ENCODE measurements at regions not wholly inside any gene's neighbourhood (a gene's known extent, or its start where the extent isn't known, plus 50 kb on each side); places are given as distances from the start of the nearest gene placed in this dataset.
A peak's percentile ranks its signal among the peaks of the same experiment; 100 is the strongest.
"Not testable (repeated sequence)": the region's sequence is repeated elsewhere in the genome, so short reads cannot be mapped to it uniquely, and the experiment has no call there.

DNA sequence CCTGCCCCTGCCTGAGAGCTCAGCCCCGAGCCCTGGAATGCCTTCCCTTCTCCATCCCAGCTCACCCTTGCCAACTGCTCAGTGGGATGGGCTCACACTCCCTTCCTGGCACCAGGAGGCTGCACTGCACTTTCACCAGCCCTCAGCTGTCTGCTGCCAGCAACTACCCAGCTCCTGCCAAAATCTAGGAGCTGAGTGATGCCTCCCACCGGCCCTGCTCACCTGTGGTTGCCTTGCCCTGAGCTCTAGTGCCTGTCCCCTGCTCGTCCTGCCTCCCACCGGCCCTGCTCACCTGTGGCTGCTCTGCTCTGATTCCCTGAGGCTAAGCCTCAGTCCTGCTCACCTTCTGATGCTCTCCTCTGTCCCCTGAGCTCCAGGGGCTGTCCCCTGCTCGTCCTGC lies 119.8 kb downstream of the TMEM121 start:
- Mint-ChIP-seq H3K36me3 (ENCODE audit: low read depth) (peaks cover 41% of the 10 kb centered on the region), H3K9me3 (no peaks in the 10 kb centered on the region), H3K27ac (peak overlapping the region; percentile 97), H3K27me3 (no peaks in the 10 kb centered on the region), H3K4me1 (peaks cover 47% of the 10 kb centered on the region), H3K4me3 (peak overlapping the region; percentile 98)
- intact Hi-C loops (cut with micrococcal nuclease), result no loop called here
- ATAC-seq (ENCODE audit: low read depth) (no peak), DNase-seq (no peak)
- POLR2A ChIA-PET, result interaction anchor here (0.6 to 2.4 kb wide), 7 partner anchors 17 to 215 kb away, joined by 3 to 14 read pairs (median 4); no protein-coding TSS in a partner anchor
- TF ChIP-seq, protein P1, sequence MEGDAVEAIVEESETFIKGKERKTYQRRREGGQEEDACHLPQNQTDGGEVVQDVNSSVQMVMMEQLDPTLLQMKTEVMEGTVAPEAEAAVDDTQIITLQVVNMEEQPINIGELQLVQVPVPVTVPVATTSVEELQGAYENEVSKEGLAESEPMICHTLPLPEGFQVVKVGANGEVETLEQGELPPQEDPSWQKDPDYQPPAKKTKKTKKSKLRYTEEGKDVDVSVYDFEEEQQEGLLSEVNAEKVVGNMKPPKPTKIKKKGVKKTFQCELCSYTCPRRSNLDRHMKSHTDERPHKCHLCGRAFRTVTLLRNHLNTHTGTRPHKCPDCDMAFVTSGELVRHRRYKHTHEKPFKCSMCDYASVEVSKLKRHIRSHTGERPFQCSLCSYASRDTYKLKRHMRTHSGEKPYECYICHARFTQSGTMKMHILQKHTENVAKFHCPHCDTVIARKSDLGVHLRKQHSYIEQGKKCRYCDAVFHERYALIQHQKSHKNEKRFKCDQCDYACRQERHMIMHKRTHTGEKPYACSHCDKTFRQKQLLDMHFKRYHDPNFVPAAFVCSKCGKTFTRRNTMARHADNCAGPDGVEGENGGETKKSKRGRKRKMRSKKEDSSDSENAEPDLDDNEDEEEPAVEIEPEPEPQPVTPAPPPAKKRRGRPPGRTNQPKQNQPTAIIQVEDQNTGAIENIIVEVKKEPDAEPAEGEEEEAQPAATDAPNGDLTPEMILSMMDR (IDR thresholded peaks at IDR 0.05), result no peak
- CTCF ChIA-PET, result no interaction called here

DNA sequence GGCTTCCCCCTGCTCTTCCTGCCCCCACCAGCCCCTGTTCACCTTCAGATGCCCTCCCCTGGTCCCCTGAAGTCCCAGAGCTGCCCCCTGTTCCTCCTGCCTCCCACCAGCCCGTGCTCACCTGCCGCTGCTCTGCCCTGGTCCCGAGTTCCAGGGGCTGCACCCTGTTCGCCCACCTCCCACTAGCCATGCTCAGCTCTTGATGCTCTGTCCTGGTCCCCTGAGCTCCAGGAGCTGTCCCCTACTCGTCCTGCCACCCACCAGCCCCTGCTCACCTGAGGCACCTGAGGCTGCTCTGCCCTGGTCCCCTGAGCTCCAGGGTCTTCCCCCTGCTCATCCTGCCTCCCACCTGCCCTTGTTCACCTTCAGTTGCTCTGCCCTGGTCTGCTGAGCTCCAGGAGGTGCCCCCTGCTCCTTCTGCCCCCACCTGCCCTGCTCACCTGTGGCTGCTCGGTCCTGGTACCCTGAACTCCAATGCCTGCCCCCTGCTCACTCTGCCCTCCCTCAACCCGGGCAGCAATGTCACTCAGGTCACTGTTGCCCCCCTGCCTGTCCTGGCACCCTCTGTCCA lies 120.4 kb downstream of the TMEM121 start:
- DNase-seq; H3K27me3 Mint-ChIP-seq; CTCF ChIA-PET; H3K9me3 Mint-ChIP-seq; ATAC-seq (ENCODE audit: low read depth); intact Hi-C loops (cut with micrococcal nuclease): not testable (repeated sequence)
- peak overlapping the region; percentile 98 for H3K4me3 Mint-ChIP-seq
- POLR2A ChIA-PET, result interaction anchor here (0.6 to 2.4 kb wide), 6 partner anchors 17 to 448 kb away, joined by 3 to 14 read pairs (median 4); no protein-coding TSS in a partner anchor
- H3K4me1 Mint-ChIP-seq, result peaks cover 50% of the 10 kb centered on the region
- peaks cover 35% of the 10 kb centered on the region for H3K36me3 Mint-ChIP-seq (ENCODE audit: low read depth)
- peak overlapping the region; percentile 97 for H3K27ac Mint-ChIP-seq

DNA sequence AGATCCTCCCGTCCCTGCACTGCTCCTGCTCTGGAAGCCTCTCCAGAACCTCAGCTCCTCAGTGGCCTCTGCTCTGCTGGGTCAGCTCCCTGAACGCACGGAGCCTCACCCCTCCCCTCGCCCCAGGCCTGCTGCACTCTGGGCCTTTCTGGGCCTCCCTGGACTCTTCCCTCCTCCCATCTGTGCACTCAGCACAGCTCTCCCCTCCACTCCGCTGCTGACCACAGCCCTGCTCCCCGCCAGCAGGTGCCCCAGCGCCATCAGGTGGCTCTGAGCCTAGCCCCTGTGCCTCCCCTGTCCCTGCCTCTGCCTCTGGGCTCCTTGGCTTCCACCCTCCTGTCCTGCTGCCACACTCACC lies 121.0 kb downstream of the TMEM121 start:
- intact Hi-C loops (cut with micrococcal nuclease); DNase-seq; H3K27me3 Mint-ChIP-seq; H3K9me3 Mint-ChIP-seq; CTCF ChIA-PET; ATAC-seq (ENCODE audit: low read depth): not testable (repeated sequence)
- peak overlapping the region; percentile 98 for H3K4me3 Mint-ChIP-seq
- POLR2A ChIA-PET, result interaction anchor here (0.8 to 2.4 kb wide), 6 partner anchors 18 to 448 kb away, joined by 3 to 14 read pairs (median 4); no protein-coding TSS in a partner anchor
- peaks cover 34% of the 10 kb centered on the region for H3K36me3 Mint-ChIP-seq (ENCODE audit: low read depth)
- peaks cover 50% of the 10 kb centered on the region for H3K4me1 Mint-ChIP-seq
- H3K27ac Mint-ChIP-seq, result peak overlapping the region; percentile 97

DNA sequence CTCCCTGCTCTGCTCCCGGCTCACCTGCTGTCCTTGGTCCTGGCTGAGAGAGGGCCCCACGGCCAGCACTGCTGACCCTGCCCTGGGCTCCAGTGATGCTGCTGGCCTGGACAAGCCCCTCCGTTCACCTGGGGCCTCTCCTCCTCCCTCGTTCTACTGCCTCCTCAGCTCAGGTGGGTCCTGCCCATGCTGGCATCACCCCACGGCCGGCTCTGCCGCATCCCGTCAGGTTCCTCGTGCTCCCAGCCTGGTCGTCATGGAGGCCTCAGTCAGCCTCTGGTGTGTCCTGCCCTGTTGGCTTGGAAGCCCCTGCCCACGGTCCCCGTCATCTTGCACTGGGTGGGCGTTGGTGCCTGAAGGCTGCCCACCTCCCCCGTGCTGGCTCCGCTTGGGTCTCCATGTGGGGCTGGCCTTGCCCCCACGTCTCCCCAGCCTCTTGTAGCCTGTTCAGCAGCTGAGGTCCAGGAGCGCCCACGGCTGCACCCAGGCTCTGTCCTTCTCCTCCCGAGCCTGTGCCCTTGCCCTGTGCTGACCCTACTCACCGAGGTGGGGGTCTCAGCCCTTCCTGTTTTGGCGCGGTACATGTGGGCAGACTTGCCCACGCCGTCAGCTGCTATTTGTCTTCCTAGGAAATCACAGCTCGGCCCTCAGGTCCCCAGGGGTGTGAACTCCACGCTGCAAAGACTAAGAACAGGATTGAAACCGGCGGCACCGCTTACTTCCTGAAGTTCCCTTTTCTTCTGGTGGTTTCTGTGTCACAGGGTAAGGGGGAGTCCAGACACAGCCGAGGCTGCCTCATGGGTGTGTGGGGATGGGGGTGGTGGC lies 121.6 kb downstream of the TMEM121 start:
- Mint-ChIP-seq H3K4me1 (peaks cover 50% of the 10 kb centered on the region), H3K4me3 (peak overlapping the region; percentile 98), H3K9me3 (no peaks in the 10 kb centered on the region), H3K36me3 (ENCODE audit: low read depth) (peaks cover 34% of the 10 kb centered on the region), H3K27ac (peak overlapping the region; percentile 97), H3K27me3 (no peaks in the 10 kb centered on the region)
- TF ChIP-seq, protein P1 (IDR thresholded peaks at IDR 0.05), result no peak
- DNase-seq (peak; percentile 41), ATAC-seq (ENCODE audit: low read depth) (peak; percentile 85)
- POLR2A ChIA-PET, result interaction anchor here (1.1 to 2.4 kb wide), 6 partner anchors 45 to 214 kb away, joined by 3 to 14 read pairs (median 4); no protein-coding TSS in a partner anchor
- intact Hi-C loops (cut with micrococcal nuclease), result no loop called here
- CTCF ChIA-PET, result no interaction called here

DNA sequence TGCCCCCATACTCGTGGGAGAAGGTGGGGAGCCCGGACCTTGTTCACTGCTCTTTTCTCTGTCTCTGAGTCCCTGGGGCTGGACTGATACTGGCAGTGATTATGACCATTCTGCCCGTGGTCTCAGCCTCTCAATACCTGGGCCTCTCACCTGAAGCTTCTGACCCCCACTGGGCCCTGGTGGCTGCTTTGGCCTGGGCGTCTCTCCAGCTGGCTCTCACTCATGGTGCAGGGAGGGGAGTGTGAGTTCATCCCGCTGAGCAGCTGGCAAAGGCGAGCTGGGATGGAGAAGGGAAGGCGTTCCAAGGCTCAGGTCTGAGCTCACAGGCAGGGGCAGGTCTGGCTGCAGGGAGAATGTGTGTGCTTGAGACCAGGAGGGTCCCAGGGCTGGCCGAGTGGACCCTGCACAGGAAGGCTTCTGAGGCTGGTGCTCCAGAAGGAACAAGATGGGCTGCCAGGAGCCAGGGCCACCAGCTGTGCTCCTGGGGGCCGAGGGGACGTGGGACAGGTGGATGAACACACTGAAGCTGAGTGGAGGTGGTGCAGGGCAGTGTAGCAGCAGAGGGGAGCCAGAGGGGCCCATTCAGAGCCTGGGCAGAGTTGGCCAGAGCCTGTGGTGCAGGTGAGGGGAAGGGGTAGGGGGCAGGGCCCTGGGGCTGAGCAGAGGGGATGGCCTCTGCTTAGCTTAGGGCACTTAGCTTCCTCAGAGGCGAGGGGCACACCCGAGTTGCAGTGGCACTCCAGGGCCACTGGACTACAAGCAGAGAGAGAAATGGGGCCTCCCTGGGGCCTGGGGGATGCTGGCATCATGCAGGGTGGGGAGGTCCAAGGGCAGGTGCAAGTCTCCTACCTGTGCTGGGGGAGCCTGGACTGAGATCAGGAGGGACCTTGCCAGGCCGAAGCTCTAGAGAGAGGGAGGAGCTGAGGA lies 122.5 kb downstream of the TMEM121 start:
- DNase-seq; intact Hi-C loops (cut with micrococcal nuclease); H3K27me3 Mint-ChIP-seq; CTCF ChIA-PET; H3K9me3 Mint-ChIP-seq: not testable (repeated sequence)
- peak overlapping the region; percentile 97 for H3K27ac Mint-ChIP-seq
- H3K4me3 Mint-ChIP-seq, result peak overlapping the region; percentile 98
- ATAC-seq (ENCODE audit: low read depth), result peak; percentile 7
- peaks cover 46% of the 10 kb centered on the region for H3K4me1 Mint-ChIP-seq
- peaks cover 30% of the 10 kb centered on the region for H3K36me3 Mint-ChIP-seq (ENCODE audit: low read depth)
- POLR2A ChIA-PET, result interaction anchor here (0.6 to 1.3 kb wide), 6 partner anchors 19 to 212 kb away, joined by 3 to 7 read pairs (median 4); no protein-coding TSS in a partner anchor

DNA sequence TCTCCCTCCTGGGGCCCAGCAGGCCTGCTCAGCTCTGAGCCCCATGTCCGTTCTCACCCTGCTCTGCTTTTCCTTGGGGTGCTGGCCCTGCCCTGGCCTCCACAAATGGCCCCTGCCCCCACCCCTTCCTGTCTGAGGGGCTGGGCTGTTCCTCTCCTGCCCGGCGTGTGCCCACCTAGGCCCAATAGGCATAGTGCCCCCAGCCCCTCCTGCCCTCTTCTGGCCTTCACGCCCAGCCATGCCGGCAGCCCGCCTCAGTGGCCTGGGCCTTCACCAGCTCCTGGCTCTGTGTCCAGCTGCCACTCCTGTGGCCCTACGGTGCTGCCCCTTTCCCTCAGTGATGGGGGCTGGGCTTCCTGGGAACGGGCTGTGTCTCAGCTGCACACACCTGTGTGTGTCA lies 125.9 kb downstream of the TMEM121 start:
- H3K4me1 Mint-ChIP-seq, result peaks cover 27% of the 10 kb centered on the region
- intact Hi-C loops (cut with micrococcal nuclease), result loop anchor here (10.0 kb wide), 1 partner anchor 48 kb away; no protein-coding TSS in a partner anchor
- POLR2A ChIA-PET; ATAC-seq (ENCODE audit: low read depth); H3K27me3 Mint-ChIP-seq; H3K4me3 Mint-ChIP-seq; CTCF ChIA-PET; H3K27ac Mint-ChIP-seq; DNase-seq; H3K9me3 Mint-ChIP-seq: not testable (repeated sequence)
- H3K36me3 Mint-ChIP-seq (ENCODE audit: low read depth), result peaks cover 24% of the 10 kb centered on the region

DNA sequence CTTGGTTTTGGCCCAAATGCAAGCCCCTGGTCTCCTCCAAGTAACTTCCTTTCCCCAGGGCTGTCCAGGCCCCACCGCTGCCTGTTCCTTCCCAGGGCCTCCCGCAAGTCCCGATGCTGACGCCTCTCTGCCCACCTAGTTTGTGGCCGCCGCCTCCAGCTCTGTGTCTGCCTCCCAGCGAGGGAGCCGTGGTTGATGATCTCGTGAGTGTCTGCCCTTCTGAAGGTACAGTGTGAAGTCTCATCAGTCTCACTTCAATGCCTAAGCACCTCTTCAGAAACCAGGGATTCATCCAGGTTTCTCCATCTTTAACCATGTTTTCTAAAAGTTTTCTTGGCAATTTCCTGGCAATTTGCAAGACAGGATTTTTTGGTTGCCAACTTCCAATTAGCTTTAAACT lies 127.5 kb downstream of the TMEM121 start:
- CTCF ChIA-PET; ATAC-seq (ENCODE audit: low read depth); H3K4me3 Mint-ChIP-seq; H3K27ac Mint-ChIP-seq; POLR2A ChIA-PET; H3K9me3 Mint-ChIP-seq; DNase-seq; H3K27me3 Mint-ChIP-seq: not testable (repeated sequence)
- H3K4me1 Mint-ChIP-seq, result peaks cover 11% of the 10 kb centered on the region
- intact Hi-C loops (cut with micrococcal nuclease), result loop anchor here (10.0 kb wide), 1 partner anchor 49 kb away; no protein-coding TSS in a partner anchor
- H3K36me3 Mint-ChIP-seq (ENCODE audit: low read depth), result peaks cover 22% of the 10 kb centered on the region

DNA sequence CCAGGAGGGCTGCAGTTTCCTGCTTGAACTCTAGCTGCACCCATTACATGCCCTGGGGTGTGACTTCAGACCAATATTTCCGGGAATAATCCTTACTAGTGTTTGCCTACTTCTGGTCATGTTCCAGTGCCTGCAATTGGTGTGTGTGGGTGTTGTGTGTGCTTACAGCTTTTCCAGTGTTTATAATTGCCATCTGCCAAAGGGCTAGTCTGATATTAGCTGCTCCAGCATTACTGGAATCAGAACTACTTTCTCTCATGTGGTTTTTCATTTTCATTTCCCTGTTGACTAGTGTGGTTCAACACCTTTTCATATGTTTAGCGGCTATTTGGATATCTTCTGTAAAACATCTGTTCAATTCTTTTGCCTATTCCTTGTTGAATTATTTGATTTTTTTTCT lies 132.9 kb downstream of the TMEM121 start:
- H3K36me3 Mint-ChIP-seq (ENCODE audit: low read depth), result peaks cover 39% of the 10 kb centered on the region

More for the DNA sequence above, 132.9 kb downstream of the TMEM121 start:
- H3K4me3 Mint-ChIP-seq; H3K27me3 Mint-ChIP-seq; ATAC-seq (ENCODE audit: low read depth); POLR2A ChIA-PET; H3K4me1 Mint-ChIP-seq; H3K27ac Mint-ChIP-seq; CTCF ChIA-PET; DNase-seq: not testable (repeated sequence)
- peaks cover 11% of the 10 kb centered on the region for H3K9me3 Mint-ChIP-seq
- intact Hi-C loops (cut with micrococcal nuclease), result loop anchor here (10.0 kb wide), 1 partner anchor 54 kb away; no protein-coding TSS in a partner anchor
